Left hindlimb (tissue), 1 donor: ENCODE measurements at regions not wholly inside any gene's neighbourhood (a gene's known extent, or its start where the extent isn't known, plus 50 kb on each side); places are given as distances from the start of the nearest gene placed in this dataset.
"Not testable (repeated sequence)": the region's sequence is repeated elsewhere in the genome, so short reads cannot be mapped to it uniquely, and the experiment has no call there.

Experiments
- DNase-seq: peaks from one replicate; pipeline ENCODE4 v3.0.0-alpha.2; 2018

DNA sequence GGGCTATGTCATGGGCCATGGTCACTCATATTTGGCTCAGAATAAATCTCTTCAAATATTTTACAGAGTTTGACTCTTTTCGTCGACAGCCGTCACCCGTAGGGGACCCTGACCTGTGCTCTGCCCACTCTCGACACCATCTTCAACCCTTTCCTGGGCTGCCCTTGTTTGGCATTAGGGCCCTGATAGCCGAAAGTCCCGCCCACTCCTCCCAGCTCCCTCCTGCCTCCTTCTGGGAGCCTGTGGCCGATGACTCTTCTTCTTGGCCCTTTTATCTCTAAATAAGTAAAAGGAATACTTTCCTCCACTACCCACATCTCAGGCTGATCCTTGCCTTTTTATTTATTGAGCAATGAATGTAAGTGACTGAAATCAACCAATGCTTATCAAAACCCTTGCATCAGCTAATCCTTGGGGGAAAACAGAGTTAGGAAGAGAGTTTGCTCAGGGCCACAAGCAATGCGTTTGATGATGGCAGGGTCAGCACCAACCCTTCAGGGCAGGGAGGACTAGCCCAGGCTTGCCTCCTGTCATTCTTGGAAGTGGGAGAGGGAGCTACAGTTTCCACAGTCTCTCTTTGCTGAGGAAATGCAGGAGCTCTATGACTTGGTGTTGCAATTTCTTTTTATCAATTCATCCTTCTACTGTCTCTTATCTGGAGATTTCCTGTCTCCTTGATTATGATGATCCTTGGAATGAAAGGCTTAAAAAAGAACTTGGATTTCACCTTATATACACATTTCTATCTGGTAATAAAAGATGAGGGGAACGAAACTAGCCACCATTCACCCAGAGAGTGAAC lies 218.2 kb upstream of the PODXL start:
- no peak for DNase-seq

DNA sequence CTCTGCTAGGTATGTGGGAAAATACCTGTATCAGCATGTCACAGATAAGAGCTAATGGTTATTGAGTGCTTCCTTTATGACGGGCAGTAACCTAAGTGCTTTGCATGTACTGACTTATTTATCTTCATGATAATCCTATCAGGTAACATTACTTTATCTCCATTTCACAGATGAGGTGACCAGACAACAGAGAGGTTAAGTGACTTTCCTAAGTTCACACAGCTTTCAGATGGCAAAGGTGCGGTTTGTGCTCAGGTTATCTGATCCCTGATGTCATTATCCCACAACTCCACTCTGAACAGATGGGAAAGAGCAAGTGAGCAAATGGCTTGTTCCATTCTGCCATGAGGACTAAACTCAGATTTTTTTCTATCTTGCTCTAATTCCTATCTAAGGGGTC lies 217.0 kb upstream of the PODXL start:
- DNase-seq = no peak

DNA sequence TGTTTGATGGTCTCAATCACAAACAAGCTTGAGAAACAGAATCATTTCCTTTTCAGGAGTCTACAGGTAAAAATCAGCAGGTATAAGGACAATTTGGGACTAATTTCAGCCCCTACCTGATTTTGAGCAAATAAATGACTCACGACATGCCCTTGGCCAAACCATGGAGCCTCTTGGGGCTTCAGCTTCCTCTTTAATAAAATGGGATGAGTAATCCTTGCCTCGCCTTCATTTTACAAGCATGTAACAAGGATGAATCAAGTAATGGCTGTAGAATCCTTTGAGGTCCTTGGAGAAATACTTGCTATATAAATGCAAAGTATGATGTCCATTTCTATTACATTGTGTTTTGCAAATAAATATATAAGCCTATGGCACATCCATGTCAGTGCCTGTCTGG lies 212.8 kb upstream of the PODXL start:
- DNase-seq = no peak

DNA sequence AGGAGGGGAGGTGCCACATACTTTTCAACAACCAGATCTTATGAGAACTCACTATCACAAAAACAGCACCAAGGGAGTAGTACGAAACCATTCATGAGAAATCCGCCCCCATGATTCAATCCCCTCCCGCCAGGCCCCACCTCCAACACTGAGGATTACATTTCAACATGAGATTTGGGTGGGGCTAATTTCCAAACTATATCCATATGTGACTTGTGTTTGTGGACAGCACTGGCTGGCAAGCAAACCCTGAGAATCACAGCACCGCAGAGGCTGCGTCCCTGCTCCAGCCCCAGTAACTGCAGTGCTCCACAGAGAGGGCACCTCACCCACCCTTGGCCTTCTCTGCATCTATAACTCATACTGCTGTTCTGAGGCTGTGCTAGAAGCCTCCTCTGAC lies 211.2 kb upstream of the PODXL start:
- DNase-seq = no peak

DNA sequence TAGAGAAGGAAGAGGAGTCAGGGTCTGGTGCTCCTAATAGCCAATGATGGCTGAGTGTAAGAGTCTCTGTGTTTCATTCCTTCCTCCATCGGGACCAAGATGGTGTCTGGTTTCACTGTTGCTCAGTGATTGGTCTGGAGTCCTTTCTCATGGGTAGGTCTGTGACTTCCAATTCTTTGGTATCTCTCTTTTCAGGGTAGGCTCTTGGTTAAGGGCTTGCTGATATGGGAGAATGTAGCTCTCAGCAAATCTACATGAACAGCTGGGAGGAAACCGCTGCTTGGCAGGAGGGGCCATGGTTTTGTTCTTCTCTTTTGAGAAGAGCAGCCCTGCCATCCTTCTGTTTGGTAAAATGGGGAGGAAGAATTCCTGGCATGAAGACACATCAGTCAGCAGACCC lies 209.1 kb upstream of the PODXL start:
- DNase-seq = no peak

DNA sequence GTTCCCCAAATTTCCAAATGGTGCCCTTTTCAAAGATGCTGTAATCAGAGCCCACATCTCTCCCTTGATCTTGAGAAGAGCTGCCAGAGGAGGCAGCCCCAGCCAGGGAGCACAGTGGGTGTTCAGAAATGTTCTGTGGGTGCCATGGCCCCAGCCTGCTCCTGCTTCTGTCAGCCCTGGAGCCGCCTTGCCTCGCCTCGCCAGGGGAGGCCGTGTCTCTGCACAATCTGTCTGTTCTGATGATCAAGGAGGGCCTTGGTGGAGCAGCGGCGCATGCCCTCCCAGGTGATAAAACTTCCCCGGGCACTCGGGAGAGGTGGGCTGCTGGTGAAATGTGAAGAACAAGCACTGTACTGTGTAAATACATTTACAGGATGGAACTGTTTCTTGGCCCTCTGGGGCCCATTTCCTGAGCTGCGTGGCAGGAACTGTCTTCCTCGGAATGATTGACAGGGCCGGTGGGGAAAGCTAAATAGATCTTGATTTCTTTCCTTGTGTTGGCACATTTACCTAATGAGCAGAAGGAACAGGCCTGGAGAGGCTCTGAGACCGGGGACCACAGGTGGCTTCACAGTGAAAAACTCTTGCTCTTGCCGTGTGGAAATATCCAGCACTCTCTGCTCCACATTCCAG lies 207.8 kb upstream of the PODXL start:
- no peak for DNase-seq

DNA sequence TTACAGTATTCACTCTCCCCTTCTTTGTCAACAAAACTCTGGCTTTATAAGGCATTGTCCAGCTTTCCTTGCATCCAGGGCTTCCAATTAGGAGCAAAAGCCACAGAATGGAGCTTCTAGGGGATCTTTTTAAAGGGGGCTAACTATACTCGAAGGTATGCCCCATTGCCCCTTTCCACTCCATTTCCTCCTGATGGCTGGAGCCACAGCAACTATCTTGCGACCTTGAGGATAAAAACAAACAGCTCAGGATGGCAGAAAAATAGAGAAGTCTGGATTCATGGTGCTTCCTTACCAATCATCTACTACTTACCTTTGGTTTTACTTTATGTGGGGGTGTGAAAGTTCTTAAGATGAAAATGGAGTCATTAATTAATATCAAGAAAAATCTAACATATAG lies 206.3 kb upstream of the PODXL start:
- DNase-seq = no peak

DNA sequence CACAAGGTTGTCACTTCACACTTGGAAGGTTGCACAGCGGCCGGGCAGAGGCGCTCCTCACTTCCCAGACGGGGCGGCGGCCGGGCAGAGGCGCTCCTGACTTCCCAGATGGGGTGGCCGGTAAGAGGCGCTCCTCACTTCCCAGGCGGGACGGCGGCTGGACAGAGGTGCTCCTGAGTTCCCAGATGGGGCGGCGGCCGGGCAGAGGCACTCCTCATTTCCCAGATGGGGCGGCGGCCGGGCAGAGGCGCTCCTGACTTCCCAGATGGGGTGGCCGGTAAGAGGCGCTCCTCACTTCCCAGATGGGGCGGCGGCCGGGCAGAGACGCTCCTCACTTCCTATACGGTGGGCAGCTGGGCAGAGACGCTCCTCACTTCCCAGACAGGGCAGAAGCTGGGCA lies 199.4 kb upstream of the PODXL start:
- not testable (repeated sequence) for DNase-seq

DNA sequence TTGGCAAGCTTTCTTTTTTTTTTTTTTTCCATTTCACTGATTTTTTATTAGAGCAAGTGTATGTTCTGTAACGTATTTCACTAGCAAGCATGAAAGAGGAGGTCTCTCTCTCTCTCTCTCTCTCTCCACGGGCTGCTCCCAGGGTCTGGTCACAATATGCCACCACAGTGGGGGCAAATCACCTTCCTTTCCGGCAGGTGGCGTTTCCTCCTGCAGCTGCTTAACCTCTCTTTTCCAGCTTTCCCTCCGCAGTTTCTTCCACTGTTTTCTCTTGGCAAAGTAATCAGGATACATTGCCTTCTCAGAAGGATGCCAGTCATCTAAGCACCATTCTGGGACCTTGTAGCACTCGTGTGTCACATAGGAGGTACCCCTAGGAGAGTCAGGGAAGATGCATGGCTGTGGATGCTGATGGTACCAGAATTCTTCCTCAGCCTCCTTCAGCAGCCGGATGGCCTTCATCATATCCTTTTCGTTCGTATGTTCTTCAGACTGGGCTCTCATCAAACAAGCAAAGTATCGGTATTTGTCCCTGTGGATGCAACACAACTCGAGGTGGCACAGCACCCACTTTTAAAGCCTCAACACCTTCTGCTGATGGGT lies 197.3 kb upstream of the PODXL start:
- DNase-seq = no peak

DNA sequence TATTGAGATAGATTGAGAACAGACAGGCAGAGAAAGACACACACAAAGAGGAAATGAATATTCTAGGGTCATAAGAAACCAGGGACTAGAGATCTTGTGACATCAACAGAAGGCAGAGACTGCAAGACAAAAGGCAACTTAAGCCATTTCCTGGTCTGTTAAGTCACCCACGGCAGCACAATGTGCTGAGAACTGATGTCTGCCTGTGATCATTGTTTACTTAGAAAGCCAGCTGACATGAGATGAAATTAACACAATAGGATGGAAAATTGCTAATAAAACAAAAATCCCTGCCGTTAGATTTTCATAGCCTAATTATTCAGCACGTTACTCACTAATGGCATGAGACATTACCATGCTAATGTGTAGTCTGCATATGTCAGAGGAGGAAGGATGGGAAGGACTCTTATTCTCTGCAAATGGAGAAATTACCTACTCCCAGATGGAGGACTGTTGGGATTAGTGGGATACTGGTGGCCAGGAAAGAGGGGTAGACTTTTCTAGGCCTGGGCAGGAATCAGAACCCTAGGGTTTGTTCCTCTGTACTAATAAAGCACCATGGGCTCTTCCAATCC lies 191.3 kb upstream of the PODXL start:
- DNase-seq = no peak

DNA sequence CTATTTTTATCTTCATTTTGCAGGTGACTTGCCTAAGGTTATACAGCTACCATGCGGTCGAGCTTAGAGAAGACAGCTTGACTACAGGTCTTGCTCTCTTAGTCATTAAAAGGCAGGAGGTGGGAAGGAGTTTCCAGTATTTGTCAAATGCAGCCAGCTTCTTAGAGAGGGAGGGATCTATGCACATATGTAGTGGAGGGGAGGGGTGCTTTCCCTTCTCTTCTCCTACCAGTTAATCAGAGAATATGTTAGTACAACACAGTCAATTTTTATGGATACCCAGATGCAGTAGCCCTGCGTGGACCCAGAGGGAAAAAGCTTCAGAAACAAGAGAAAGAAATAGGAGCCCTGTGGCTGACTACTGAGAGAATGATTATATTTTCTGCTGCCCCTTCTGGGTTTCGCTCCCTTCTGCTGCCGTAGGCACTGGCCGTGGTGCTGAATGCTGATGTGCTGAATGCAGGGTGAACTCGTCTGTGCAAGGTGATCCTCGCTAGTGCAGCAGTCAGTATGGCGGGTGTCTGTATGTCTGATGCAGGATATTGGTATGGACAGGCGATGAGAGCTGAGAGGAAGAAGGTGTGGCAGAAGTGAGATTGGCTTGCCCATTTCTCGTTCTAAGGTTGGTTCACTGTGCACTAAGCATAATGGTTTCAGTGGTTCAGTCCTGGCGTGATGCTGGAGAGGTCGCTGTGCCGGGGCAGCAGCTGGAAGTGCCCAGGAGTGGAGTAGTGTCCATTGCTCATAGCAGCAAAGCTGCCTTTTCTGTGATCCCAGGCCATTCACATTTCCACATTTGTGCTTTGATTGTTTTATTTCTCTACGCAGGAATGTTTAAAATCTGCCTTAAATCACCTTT lies 189.2 kb upstream of the PODXL start:
- peak; percentile 66 for DNase-seq

DNA sequence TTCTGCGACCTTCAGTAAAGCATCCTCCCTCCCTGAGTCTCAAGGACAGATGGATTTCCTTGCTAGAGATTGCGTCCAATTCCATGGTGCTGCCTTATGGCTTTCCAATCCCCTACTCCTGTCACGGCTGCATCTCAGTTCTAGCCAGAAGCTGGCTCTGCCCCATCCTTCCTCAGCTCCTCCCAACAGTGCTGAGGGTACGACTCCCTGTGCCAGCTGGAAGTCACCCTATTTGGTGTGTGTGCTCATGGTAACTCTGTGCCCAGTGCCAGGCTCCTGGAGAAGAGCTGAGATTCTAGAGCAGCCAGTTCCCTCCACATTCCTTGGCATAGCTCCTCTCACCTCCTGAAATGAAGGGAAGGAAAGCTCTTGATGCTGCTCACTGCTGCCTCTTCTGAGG lies 185.0 kb upstream of the PODXL start:
- DNase-seq = no peak

DNA sequence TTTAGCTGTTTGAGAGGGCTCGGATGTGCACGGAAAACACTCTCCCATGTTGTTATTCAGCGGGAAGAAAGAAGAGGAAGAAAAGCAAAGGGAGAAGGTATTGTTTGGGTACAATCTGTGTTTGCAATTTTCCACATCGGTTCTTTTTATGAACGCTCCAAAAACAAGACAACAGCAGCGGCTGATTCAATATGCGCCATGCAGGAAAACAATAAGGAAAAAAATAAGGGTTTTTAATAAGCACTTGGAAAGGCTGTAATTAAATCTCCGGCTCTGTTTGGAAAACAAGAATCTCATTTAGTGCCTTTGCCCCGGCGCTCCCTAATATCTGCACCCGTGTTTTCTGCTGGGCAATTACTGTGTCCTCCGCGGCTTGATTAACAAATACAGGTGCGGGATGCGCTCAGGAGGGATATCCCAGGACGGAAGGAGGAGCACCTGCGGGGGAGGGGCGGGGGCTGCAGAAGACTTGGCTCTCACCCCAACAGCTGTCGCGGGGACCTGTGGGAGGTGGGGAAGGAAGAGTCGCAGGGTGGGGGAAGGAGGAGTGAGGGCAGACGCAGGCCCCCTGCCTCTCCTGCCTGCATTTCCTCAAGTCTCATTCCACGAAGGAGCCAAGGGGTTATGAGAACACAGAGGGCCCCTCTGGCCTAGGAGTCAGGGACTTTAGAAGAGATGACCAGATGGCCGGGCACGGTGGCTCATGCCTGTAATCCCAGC lies 181.5 kb upstream of the PODXL start:
- DNase-seq = no peak

DNA sequence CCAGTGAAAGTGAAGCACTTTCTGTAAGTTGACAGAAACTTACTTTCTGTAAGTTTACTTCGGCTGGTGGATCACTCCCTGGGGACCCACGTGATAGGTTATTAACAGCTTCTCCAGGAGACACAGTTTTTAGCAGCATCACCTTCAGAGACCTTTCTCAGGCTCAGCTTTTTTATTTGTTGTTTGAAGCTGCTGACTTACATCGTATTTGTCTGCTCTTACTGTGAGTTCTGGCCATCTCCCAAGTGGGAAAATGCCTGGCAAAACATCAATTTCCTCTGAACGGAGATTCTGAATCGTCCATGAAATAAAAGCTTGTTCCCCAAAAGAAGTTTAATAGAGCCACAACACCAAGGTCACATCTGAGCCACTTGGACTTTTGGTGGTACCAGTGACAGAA lies 178.7 kb upstream of the PODXL start:
- no peak for DNase-seq

DNA sequence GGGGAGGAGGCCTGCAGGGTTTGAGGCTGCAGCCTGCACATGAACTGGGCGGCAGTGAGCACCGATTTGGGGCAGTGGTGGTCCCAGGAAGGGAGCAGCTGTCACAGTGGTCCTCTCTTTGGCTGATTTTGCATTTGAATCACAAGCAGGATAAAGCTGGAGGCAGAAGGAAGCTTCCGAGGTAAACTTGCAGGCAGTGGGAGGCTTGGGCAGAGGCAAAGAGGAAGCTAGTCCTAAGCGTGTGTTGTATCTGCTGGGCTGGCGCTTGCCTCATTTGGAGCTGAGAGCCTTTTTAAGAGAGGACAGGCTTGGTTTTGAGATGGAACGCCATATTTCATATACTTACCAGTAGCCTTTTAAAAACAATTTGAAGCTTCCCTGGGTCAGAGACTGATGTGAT lies 177.2 kb upstream of the PODXL start:
- no peak for DNase-seq

DNA sequence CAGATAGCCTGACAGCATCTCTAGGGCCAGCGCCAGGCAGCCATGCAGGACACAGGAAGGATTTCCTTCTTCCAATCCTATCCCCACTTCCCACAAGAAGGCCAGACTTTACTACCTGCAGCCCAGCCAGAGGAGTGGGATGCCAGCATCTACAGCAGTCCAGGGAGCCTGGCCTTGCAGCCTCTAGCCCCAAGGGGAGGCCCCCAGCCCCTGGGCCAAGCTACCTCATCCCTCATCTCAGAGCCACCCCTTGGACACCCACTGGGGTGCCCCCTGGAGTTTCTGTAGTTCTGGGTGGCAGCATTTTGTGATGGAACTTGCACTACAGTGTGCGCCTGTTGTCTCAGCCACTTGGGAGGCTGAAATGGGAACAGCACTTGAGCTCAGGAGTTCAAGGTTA lies 170.8 kb upstream of the PODXL start:
- no peak for DNase-seq

DNA sequence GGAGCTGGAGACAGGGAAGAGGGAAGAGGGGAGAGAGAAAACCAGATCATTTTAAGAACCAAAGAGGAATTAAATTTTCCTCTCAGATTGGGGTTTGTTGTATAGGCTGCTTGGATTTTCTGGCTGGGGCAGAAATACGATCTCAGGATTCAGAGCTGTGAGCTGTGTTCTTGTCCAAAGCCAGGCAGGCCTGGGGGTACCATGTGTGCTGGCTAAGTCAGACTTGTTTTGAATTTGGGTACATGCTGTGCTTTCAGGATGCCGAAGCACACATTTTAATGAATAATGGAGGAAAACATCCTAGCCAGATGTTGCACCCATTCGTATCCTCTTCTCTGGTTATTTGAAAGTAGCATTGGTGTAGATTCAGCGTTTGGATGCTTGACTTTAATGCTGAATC lies 170.3 kb upstream of the PODXL start:
- DNase-seq = no peak

DNA sequence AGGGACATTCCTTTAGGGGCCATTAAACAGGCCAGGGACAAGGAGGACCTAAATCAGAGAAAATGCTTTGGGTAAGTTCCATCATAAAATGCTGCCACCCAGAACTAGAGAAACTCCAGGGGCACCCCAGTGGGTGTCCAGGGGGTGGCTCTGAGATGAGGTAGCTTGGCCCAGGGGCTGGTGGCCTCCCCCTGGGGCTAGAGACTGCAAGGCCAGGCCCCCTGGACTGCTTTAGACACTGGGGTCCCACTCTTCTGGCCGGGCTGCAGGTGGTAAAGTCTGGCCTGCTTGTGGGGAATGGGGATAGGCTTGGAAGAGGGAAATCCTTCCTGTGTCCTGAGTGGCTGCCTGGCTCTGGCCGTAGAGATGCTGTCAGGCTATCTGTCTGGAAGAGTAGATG lies 169.6 kb upstream of the PODXL start:
- DNase-seq = no peak

DNA sequence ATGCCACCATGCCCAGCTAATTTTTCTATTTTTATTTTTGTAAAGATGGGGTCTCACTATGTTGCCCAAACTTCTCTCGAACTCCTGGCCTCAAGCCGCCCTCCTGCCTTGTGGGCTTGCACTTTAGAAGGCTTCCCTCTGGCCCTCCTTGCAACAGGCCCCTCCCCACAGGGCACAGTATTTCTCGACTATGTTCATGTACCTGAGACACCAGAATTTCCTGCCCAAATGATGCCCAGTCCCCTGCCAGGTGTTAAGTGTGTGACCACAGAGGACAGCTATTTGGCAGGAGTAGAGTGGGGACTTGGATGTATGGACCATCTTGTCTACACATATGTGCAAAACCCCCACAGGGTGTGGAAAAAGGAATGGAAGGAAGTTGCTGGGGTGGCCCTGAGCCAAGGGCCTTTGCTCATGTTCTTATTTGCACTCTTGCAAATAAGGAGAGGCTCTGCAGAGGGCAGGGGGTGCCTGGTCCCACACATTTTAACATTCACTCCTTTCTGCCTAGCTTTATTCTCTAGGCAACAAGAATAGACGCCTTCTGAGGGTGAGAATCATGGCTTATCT lies 168.4 kb upstream of the PODXL start:
- DNase-seq = no peak

DNA sequence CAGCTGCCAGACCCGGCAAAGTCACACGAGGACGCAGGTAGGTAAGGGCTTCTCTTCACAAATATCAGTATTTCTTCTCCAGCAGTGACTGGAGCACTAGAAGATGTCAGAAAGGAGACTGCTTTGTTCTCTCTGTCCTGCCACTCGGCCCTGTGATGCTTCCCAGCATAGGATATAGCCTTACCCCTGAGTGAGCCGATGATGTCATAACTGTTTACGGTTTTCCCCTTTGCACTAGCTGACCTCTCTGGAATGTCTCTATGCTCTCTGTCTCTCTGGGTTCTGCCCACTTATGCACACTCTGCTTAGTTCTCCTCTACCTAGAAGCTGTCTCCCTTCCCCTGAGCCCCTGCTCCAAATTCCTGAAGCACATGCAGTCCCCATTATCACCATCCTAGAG lies 167.5 kb upstream of the PODXL start:
- no peak for DNase-seq

DNA sequence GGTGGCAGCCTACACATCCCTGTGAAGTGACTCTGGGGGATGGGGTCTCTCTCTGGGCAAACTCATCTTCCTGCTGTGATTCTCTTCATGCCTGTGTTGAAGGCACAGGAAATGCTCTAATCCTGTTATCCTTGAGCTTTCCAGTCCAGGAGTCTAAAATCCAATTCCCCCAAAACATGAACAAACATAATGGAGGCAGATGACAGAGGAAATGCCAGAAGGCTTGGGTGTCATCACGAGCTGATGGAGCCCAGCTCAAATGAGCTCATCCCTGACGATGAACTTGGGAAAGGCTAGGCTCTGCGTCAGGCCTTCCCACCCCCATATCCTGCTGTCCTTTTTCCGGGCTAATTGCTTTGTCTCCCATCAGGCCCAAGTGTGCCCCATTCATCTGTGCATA lies 165.9 kb upstream of the PODXL start:
- DNase-seq = no peak

DNA sequence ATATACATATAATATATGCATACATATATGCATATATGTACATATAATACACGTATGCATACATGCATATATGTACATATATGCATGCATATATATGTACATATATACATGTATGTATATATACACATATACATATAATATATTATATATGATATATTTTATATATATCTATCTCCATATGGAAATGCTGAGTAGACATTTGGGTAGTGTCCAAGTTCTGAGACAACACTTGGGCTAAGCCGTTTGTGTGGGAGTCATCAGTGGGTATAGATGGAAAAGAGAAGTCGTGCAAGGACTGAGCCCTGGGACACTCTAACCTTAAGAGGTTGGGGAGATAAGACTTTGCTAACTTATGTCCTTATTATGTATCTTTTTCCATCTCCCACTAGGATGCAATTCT lies 165.2 kb upstream of the PODXL start:
- DNase-seq = no peak
